ENCODE measurements at regions not wholly inside any gene's neighbourhood (a gene's known extent, or its start where the extent isn't known, plus 50 kb on each side); places are given as distances from the start of the nearest gene placed in this dataset.

DNA sequence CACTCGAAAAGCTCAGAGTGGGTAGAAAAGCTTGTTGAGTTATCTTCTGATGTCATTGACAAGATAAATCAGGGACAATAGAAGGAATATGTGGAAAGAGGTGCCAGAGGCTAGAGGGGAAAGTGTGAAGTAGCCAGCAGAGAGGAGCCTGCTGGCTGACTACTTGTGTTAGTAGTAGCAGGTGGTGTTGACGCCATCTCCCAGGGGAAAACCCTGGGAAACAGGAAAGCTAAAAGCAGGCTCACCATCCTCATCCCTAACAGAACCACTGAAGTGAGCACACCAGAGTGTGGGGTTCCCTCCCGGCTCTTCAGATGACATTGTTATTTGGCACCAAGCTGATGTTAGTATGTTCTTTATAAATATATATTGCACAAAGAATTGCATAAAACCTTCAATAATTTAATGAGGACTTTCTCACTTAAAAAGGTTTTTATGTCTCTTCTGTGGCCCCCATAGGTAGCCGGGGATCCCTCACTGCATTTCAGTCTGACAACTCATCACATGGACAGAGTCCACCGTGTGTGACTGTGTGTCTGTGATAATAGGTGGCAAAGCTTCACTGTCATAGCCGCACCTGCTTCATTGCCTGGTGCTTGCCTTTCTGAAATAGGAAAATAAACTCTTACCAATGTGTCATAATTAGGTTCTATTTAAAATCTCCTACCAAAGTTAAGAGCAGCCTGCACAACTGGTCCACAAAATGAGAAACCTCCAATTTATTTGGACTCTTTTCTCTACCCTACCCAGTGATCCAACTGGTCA lies 63.2 kb upstream of the TOP3B start:
- no peak overlapping the region for H3K4me3 ChIP-seq
- H3K36me3 ChIP-seq = no peaks in the 10 kb centered on the region
- no peaks in the 10 kb centered on the region for H3K4me1 ChIP-seq
- TF ChIP-seq, protein P1, sequence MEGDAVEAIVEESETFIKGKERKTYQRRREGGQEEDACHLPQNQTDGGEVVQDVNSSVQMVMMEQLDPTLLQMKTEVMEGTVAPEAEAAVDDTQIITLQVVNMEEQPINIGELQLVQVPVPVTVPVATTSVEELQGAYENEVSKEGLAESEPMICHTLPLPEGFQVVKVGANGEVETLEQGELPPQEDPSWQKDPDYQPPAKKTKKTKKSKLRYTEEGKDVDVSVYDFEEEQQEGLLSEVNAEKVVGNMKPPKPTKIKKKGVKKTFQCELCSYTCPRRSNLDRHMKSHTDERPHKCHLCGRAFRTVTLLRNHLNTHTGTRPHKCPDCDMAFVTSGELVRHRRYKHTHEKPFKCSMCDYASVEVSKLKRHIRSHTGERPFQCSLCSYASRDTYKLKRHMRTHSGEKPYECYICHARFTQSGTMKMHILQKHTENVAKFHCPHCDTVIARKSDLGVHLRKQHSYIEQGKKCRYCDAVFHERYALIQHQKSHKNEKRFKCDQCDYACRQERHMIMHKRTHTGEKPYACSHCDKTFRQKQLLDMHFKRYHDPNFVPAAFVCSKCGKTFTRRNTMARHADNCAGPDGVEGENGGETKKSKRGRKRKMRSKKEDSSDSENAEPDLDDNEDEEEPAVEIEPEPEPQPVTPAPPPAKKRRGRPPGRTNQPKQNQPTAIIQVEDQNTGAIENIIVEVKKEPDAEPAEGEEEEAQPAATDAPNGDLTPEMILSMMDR (IDR thresholded peaks at IDR 0.05) = no peak
- H3K9me3 ChIP-seq = no peaks in the 10 kb centered on the region
- DNase-seq (no peak), ATAC-seq (no peak)
- intact Hi-C loops (cut with DNase I) = no loop called here
- peaks cover 3% of the 10 kb centered on the region for H3K27me3 ChIP-seq (ENCODE audit: low read depth)
- no peak overlapping the region for H3K27ac ChIP-seq

DNA sequence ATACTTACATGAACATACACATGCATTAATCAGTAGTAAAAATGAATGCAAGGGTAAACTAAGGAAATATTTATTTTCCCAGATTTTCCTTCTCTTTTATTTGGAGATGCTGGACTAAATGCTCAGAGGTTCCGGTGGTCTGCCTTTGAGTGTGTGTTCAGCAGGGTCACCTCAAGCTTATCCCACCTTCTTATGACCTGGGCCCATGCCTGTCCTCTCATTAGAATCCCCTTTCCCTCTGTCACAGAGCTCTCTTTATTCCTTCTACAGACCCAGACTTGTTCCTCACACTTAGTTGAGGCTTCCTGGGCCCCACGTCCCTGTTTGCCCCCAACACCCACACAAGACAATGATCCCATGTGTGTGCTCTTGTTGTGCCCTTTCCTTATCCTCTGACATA lies 61.6 kb upstream of the TOP3B start:
- H3K27ac ChIP-seq = no peak overlapping the region
- intact Hi-C loops (cut with DNase I) = no loop called here
- H3K36me3 ChIP-seq = no peaks in the 10 kb centered on the region
- H3K4me3 ChIP-seq = no peak overlapping the region
- DNase-seq = no peak
- ATAC-seq = no peak
- TF ChIP-seq, protein P1 (IDR thresholded peaks at IDR 0.05) = no peak
- no peaks in the 10 kb centered on the region for H3K4me1 ChIP-seq
- no peaks in the 10 kb centered on the region for H3K9me3 ChIP-seq
- H3K27me3 ChIP-seq (ENCODE audit: low read depth) = peaks cover 7% of the 10 kb centered on the region

DNA sequence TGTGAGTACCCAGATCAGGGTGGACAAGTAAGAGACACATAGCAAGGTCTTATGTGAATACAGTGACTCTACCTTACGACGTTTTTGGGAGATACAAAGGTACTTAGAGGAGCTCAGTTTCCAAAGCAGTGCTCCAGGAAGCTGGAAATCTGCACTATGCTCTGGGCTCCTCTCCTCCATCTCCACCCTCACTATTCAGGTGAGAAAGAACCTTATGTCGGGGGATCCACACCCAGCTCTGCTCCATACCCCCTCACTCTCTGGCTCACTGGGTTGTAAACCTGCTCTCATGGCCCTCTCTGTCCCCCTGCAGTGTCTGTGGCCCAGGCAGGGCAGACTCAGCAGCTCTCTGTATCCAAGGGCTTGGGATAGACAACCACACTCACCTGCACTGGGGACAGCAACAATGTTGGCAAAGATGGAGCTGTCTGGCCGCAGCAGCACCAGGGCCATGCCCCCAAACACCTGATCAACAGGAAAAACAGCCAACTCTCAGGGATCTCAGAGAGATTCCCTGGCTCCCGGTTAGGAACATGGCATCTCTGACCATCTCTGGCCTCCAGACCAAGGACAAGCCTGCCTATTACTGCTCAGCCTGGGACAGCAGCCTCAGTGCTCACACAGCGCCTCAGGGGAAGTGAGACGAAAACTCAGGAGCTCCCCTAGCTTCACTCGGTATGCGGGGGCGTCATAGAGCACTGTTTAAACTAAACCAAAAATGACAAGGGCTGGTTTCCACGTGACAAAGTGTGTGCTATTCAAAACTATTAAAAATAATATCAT lies 60.9 kb upstream of the TOP3B start:
- Histone ChIP-seq H3K4me1 (no peaks in the 10 kb centered on the region), H3K4me3 (no peak overlapping the region), H3K36me3 (no peaks in the 10 kb centered on the region), H3K27ac (no peak overlapping the region), H3K27me3 (ENCODE audit: low read depth) (peaks cover 3% of the 10 kb centered on the region), H3K9me3 (no peaks in the 10 kb centered on the region)
- ATAC-seq = no peak
- intact Hi-C loops (cut with DNase I) = no loop called here
- TF ChIP-seq, protein P1 (IDR thresholded peaks at IDR 0.05) = no peak
- DNase-seq = no peak

DNA sequence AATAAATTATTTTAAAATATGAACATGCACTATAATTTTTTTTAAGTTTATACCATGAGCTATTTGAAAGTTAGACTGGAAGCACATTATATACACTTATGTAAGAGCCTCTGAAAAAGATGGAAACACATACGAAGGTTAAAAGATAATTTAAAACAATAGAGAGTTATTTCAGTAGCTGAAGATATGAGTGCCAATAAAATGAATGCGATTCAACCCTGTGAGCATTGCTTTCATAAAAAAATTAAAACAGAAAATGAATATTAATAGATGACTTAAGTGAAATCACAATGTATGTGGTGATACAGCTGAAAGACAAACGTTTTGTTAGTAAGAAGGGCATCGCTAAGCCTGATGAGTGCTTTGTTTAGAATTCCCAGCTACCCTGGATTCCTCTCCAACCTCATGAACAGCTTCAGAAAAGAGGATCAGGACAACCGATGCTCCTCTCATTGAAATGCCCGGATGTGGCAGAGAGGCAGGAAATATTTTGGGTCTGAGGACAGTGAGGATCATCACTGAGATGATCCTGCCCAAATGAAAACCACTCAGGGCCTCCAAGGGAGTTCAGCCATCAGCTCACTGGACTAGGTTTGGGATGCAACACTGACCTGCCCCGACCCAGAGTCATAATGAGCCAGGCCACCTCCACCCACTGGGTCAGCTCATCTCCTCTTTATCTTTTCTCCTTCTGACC lies 60.2 kb upstream of the TOP3B start:
- TF ChIP-seq, protein P1 (IDR thresholded peaks at IDR 0.05) = no peak
- ATAC-seq = no peak
- no peaks in the 10 kb centered on the region for H3K4me1 ChIP-seq
- peaks cover 3% of the 10 kb centered on the region for H3K27me3 ChIP-seq (ENCODE audit: low read depth)
- no peak overlapping the region for H3K4me3 ChIP-seq
- no peaks in the 10 kb centered on the region for H3K36me3 ChIP-seq
- no peak for DNase-seq
- no peaks in the 10 kb centered on the region for H3K9me3 ChIP-seq
- intact Hi-C loops (cut with DNase I) = no loop called here
- H3K27ac ChIP-seq = no peak overlapping the region

- intact Hi-C loops (cut with DNase I) = no loop called here
- Histone ChIP-seq H3K4me1 (no peaks in the 10 kb centered on the region), H3K4me3 (no peak overlapping the region), H3K27ac (no peak overlapping the region), H3K36me3 (no peaks in the 10 kb centered on the region), H3K9me3 (no peaks in the 10 kb centered on the region), H3K27me3 (ENCODE audit: low read depth) (peaks cover 3% of the 10 kb centered on the region)
- ATAC-seq (no peak), DNase-seq (no peak)
- TF ChIP-seq, protein P1 (IDR thresholded peaks at IDR 0.05) = no peak
These were observed 59.4 kb upstream of the TOP3B start for GRCh38 chr22:22042009-22042408.
